GM12872 (cell line): ENCODE measurements at regions not wholly inside any gene's neighbourhood (a gene's known extent, or its start where the extent isn't known, plus 50 kb on each side); places are given as distances from the start of the nearest gene placed in this dataset.

Experiments used
- CTCF ChIP-seq: IDR thresholded peaks from 3 replicates; pipeline ENCODE4 v1.5.1; 2011; ENCODE audit warnings: low read depth, mild to moderate bottlenecking, low read length, moderate library complexity; ENCODE audit not compliant: insufficient read depth

GRCh38 chr3:193980326-193980725, 155.6 kb upstream of the HES1 start:
- TF ChIP-seq CTCF = no peak

GRCh38 chr3:193980905-193981304, 155.0 kb upstream of the HES1 start:
- TF ChIP-seq CTCF = no peak

GRCh38 chr3:193981504-193981903, 154.4 kb upstream of the HES1 start:
- TF ChIP-seq CTCF = no peak

GRCh38 chr3:193982258-193982659, 153.7 kb upstream of the HES1 start:
- TF ChIP-seq CTCF = no peak

- TF ChIP-seq CTCF = no peak
Observed at GRCh38 chr3:193983846-193984818, 151.8 kb upstream of the HES1 start.

- no peak for TF ChIP-seq CTCF
Observed at GRCh38 chr3:193984876-193985275, 151.1 kb upstream of the HES1 start.

GRCh38 chr3:193987186-193987585, 148.8 kb upstream of the HES1 start:
- TF ChIP-seq CTCF = no peak
